GM21360 (cell line): ENCODE measurements at regions not wholly inside any gene's neighbourhood (a gene's known extent, or its start where the extent isn't known, plus 50 kb on each side); places are given as distances from the start of the nearest gene placed in this dataset.
"Not testable (repeated sequence)": the region's sequence is repeated elsewhere in the genome, so short reads cannot be mapped to it uniquely, and the experiment has no call there.

Experiments used
- ATAC-seq: cut with Tn5 transposase; IDR thresholded peaks from one replicate; pipeline ENCODE4 v1.9.1; 2021; ENCODE audit warnings: mild to moderate bottlenecking, moderate library complexity; ENCODE audit not compliant: unreplicated experiment

DNA sequence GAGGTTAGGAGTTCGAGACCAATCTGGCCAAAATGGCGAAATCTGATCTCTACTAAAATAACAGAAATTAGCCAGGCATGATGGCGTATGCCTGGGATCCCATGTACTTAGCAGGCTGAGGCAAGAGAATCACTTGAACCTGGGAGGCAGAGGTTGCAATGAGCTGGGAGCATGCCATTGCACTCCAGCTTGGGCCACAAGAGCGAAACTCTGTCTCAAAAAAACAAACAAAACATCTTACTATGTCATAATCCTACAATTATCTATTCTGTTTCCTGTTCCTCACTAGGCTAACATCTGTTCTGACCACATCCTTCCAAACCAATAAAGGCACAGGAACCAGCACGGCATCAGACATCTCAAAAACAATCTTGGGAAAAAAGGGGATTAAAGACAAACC is 361.8 kb upstream of the UBE2E3 start:
- ATAC-seq: no peak

- ATAC-seq: no peak
These were observed 365.6 kb upstream of the UBE2E3 start for GRCh38 chr2:180614776-180615175.

DNA sequence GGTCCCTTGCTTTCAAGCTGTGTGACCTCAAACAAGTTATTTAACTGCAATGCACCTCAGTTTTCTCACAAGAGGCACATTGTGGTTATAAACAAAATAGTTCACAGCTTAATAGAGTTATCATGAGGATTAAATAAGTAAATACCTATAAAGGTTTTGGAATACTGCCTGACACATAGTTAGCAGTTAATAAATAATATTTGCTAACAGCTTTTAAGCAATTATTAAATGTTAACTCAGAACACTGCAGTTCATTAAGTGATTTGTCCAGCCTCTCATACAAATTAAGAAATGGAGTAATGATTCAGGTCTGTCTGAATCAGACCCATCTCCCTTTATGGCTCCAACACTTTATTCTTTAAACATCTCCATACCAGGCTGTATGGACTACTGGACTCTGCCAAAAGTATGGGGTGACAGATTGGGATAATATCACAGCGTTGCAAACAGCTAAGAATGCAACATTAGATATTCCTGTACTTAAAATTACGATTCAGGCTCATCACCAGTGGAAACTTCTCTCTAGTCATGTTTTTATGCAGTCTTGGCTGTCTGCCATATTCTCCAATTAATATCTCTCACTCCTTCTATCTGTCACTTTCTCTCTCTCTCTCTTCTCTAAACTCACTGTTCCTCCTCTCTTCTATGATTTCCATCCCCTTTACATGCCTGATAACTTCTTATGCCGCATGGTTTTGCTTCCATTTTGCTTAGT is 370.6 kb upstream of the UBE2E3 start:
- no peak for ATAC-seq

DNA sequence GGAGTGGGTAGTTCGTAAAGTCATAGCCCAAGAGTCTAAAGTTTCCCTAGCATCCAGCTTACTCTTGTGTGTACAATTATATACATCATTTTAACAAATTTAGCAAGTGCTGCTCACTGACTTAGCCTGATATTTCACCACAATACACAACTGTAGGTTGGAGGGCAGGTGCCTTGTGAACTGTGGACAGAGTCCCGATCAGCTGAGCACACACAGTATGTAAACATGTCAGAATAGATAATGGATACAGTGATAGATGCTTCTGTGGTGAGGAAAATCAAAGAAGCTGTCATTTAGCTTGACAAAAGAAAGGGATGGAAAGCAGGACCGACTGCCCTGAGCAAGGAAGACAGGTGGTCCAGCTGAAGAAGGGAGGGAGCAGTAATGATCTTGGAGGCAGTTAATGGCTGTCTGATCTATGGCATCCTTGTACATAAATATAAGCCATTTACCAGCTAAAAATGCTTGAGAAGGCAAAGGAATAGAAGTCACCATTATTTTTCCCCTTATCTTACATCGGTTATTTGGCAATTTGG is 372.8 kb upstream of the UBE2E3 start:
- ATAC-seq: no peak

DNA sequence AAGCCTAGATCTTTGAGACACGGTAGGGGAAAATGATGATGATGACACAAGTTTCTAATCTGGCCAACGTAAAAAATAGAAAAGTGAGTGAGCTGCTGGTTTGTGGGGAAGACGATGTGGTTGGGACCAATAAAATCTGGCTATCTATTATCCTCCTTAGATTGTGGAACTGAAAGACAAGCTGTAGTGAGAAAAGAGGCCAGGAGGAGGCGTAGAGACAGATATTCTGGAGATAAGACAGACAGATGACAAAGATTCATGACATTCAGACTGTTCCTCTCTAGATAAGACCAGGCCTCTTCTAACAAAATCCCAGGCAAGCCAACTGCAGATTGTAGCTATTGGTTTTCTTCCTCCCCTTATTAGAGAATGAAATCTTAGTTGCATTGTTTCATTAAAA is 376.3 kb upstream of the UBE2E3 start:
- ATAC-seq: peak; percentile 70

DNA sequence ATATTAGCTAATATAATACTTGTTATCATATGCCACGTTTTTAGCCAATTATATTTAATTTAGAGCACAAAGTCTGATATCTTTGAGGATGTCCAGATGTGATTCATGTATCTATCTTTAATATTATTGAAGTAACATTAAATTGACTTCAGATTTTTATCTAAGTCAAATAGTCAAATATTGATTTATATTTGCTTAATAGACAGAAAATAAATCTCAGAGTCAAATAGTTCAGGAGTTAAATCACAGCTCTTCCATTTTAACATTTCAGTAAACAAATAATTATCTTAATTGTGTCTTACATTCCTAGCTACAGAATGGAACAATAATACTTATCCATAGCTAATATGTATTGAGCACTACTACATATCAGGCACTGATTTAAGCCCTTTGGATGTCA is 379.4 kb upstream of the UBE2E3 start:
- ATAC-seq: no peak

DNA sequence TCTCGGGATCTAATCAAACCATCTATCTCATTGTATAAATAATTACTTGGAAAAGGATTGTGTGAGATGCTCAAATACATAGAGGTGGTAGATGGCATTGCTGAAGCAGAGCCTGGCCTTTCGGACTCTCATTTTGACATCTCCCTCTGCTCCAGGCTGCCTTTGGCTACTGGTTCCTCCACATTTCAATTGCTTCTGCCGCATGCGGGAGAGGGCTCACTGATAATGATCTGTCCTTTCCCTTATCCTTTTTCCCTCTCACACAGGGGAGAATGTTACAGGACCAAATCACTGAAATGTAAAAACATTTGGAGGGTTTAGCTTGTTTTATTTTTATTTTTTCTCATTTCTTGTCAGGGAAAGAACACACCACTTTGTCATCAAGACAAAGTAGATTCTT is 380.6 kb upstream of the UBE2E3 start:
- ATAC-seq: no peak

GRCh38 chr2:180597179-180597578 is 383.2 kb upstream of the UBE2E3 start:
- no peak for ATAC-seq

- ATAC-seq: no peak
These were observed 384.0 kb upstream of the UBE2E3 start for GRCh38 chr2:180596453-180596852.

DNA sequence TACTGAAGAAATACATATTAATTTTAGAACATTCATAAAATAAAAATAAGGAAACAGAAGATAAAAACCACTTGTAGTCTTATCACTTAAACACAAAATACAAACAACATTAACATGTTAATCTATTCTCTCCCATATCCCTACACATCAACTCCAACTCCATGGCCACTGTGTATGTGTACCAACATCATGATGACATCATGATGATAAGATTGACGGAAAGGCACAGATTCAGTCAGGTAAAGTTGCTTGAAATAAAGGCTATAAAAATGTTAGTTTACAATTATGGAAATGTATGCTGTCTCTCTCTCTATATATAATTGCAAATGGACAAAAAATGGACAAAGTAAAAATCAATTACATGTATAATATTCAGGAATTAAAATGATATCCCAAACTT is 388.5 kb upstream of the UBE2E3 start:
- ATAC-seq: no peak

GRCh38 chr2:180591093-180591781 is 389.2 kb upstream of the UBE2E3 start:
- ATAC-seq: not testable (repeated sequence)

DNA sequence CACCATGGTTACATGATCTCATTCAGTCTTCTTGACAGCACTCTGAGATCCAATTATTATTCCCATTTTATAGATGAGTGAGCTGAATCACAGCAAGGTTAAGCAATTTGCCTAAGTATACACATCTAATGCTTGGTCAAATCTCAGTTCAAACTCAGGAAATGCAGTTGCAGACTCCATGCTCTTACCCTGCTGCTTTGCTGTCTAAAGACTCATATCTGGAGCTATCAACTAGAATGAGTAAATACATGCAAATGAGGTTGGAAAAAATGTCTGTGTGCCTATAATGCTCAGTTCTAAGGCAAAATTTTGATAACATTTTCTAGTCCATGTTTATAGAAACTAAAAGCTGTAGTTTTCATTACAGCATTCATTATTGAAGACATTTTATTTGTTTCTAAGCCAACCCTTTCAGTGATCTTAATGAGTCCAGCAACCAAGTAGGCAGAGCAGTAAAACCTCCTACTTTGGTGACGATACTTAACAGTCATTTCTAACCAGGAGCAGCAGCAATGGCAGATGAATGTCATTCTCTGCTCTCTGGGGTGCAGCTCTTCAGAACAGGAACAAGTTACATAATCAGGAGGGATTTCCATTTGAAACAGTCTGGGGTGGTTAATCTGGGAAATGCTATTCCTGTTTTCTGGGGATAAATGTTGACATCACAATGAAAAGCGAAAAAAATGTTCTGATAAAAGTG is 396.8 kb upstream of the UBE2E3 start:
- no peak for ATAC-seq

DNA sequence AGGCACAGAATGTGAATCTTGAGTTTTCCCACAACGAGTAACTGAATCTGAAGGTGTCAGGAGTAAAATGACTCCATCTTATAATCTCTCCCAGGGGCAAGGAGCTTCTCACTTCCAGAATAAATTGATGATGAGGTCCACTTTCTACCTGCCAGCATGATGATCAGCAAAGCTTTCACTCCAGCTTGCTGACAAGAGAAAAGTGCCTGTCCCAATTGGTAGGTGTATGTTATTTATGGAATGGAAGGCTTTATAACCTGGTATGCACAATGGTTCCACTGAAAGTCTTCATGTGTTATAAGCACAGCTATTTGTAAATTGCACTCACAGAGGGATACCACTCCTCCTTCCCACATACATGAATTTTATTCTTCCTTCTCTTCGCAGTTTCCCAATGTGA is 401.0 kb upstream of the UBE2E3 start:
- ATAC-seq: no peak

DNA sequence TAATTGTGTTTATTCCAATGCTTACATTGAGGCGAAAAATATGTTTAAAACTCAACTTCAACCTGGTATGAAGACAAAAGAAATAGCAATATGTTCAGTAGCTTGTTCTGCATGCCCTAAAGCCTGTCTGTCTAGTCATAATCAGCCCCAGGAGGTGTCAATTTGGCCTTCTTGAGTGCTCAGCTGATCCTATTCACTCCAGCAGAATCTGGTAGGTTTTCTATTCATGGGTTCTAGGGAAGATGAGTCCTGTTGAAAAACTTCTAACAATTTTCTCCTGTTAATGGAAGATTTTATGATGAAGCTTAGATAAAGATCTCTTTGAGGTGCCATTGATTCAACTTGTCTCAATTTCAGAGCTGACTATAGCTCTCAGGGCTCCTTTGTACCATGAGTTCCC is 402.0 kb upstream of the UBE2E3 start:
- no peak for ATAC-seq

DNA sequence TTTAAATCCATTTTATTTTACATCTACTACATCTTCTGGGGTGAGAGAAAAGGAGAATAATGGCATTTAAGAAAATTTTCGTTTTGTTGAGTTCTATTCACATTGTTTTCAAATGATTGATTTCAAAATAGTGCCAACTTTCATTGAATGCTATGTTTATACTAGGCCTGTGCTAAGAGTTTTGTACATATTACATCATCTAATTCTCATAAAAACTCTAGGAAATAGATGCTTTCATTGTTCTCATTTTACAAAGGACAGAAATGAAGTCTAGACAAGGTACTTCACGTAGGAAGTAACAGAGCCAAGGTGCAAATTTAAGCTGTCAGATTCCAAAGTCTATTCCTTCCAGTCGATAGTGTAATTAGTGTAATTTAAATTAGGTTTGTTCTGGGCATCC is 402.8 kb upstream of the UBE2E3 start:
- ATAC-seq: no peak

DNA sequence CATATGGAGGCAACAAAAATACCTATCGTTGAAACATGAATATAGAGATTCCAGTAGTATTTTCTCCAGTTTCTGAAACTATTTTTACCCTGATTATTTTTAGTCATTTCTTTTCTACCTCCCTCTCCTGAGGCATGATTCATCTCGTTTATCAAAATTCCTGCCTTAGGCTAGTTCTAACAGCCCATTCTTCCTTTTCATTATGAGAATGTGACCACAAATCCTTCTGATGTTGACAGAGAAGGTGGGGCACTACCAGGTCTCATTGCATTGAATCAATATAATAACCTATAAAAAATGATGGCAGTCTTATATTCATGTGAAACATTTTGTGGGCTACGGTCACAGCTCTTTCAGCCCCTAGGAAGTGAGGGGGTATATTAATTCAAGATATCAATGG is 406.5 kb upstream of the UBE2E3 start:
- no peak for ATAC-seq

- no peak for ATAC-seq
These were observed 408.1 kb upstream of the UBE2E3 start for GRCh38 chr2:180572346-180572745.

DNA sequence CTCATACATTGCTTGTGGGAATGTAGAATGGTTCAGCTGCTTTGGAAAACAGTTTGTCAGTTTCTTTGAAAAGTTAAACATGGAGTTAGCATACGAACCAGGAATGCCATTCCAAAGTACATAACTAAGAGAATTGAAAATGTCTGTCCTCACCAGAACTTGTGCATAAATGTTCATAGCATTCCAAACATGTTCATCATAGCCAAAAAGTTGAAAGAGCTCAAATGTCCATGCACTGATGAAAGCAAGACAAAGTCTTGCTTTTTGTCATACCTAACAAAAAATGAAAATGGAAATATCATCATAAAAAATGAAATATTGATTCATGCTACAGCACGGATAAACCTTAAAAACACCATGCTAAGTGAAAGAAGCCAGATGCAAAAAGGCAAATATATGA is 408.8 kb upstream of the UBE2E3 start:
- ATAC-seq: no peak

DNA sequence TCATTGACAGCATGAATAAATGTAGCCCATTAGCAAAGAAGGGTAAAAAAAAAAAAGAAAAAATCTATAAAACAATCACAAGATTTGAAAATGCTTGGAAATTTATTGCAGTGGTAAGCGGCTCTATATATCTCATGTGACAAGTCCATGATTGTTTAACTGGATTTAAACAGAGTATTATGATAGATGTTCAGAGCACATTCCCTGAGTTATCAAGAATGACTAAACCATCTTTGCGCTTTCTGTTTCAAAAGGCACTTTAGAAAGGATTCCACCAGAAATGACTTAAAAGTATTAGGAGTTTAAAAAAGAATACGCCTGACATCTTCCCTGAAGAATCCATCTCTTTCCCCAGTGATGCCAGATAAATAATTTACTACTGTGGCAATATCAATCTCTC is 409.5 kb upstream of the UBE2E3 start:
- no peak for ATAC-seq

- ATAC-seq: no peak
These were observed 416.4 kb upstream of the UBE2E3 start for GRCh38 chr2:180564051-180564450.

GRCh38 chr2:180562378-180562777 is 418.0 kb upstream of the UBE2E3 start:
- no peak for ATAC-seq

DNA sequence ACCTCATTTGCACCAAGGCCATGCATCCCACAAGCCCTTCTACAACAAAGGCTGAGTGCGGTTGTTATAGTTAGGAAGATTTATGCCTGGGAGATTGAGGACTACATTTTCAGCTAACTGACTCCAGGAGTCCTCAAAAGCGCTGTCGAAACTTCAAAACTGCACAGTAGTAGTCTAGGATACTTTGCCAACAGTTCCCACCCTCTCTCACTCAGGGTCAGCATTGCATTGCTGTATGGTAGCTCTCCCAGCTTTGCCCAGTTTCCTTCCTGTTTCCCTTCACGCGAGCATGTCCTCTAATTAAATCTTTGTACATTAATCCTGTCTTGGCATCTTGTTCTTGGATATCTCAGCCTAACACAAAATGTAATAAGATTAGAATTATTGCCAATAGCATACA is 420.6 kb upstream of the UBE2E3 start:
- ATAC-seq: no peak
